ENCODE measurements at regions not wholly inside any gene's neighbourhood (a gene's known extent, or its start where the extent isn't known, plus 50 kb on each side); places are given as distances from the start of the nearest gene placed in this dataset.

GRCh38 chr13:97568850-97569249 lies 134.9 kb downstream of the RAP2A start:
- H3K27ac ChIP-seq (ENCODE audit: low read depth, low read length) = no peak overlapping the region
- peak overlapping the region; percentile 10 for H2BK12ac ChIP-seq (ENCODE audit: low read length)
- H3K14ac ChIP-seq (ENCODE audit: low read length) = no peak overlapping the region
- no peak overlapping the region for H3K9ac ChIP-seq (ENCODE audit: low read length)
- no peaks in the 10 kb centered on the region for H3K9me3 ChIP-seq (ENCODE audit: insufficient read depth, low read depth, low read length)
- H3K27me3 ChIP-seq (ENCODE audit: insufficient read depth, low read length) = no peaks in the 10 kb centered on the region
- H4K91ac ChIP-seq (ENCODE audit: low read depth, low read length) = no peak overlapping the region
- no CpG with 5 or more reads among the region's 1 CpG for WGBS (ENCODE audit: extremely low coverage, insufficient coverage, insufficient read length)
- peak overlapping the region; percentile 10 for H4K8ac ChIP-seq (ENCODE audit: low read depth, low read length)
- H3K79me1 ChIP-seq (ENCODE audit: low read length) = peaks cover 13% of the 10 kb centered on the region
- H3K18ac ChIP-seq (ENCODE audit: low read length) = no peak overlapping the region
- DNase-seq = peak; percentile 83 to 84
- peak overlapping the region; percentile 8 for H3K4me2 ChIP-seq (ENCODE audit: low read length)
- no peaks in the 10 kb centered on the region for H3K36me3 ChIP-seq (ENCODE audit: control insufficient read depth in 1 of 2, insufficient read depth in 2 of 2, low read length in 2 of 2)
- H3K4me1 ChIP-seq (ENCODE audit: control insufficient read depth in 1 of 2, insufficient read depth in 2 of 2, low read length in 2 of 2) = peaks cover 15 to 21% of the 10 kb centered on the region in 2 experiments
- no peak overlapping the region for H2AFZ ChIP-seq (ENCODE audit: insufficient read depth, low read length, poor library complexity)
- no peak overlapping the region for H2BK120ac ChIP-seq (ENCODE audit: insufficient read depth, low read length, poor library complexity)
- H2AK5ac ChIP-seq (ENCODE audit: low read length) = no peak overlapping the region
- no peak overlapping the region for H4K12ac ChIP-seq (ENCODE audit: low read depth, low read length)
- H3K79me2 ChIP-seq (ENCODE audit: control insufficient read depth, insufficient read depth, low read length, poor library complexity) = no peaks in the 10 kb centered on the region
- no peak overlapping the region for H3K23ac ChIP-seq (ENCODE audit: low read length)
- H3K4ac ChIP-seq (ENCODE audit: low read depth, low read length) = no peak overlapping the region
- H2BK5ac ChIP-seq (ENCODE audit: low read depth, low read length, poor library complexity) = no peak overlapping the region
- H3K4me3 ChIP-seq (ENCODE audit: low read depth, low read length) = no peak overlapping the region

DNA sequence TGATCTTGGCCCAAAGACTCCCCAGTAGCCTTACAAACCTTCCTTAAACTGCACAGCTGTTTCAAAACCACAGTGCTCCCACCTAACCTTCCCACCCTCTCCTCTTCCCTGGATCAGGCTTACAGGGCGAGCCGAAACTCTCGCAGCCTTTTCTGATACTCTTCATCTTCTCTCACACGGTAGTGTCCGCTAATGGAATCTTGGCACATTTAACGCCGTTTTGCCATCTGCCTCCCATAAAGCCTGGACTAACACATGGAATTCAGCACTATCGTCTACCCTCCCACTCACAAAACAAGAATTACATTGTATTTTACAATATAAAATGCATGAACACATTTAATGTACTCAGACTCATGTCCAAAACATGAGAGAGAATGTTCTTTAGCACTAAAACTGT lies 135.9 kb downstream of the RAP2A start:
- Histone ChIP-seq H2AK5ac (ENCODE audit: low read length) (no peak overlapping the region), H3K4ac (ENCODE audit: low read depth, low read length) (no peak overlapping the region), H3K36me3 (ENCODE audit: control insufficient read depth in 1 of 2, insufficient read depth in 2 of 2, low read length in 2 of 2) (no peaks in the 10 kb centered on the region), H3K14ac (ENCODE audit: low read length) (no peak overlapping the region), H2BK5ac (ENCODE audit: low read depth, low read length, poor library complexity) (no peak overlapping the region), H3K27me3 (ENCODE audit: insufficient read depth, low read length) (no peaks in the 10 kb centered on the region), H3K27ac (ENCODE audit: low read depth, low read length) (no peak overlapping the region), H3K23ac (ENCODE audit: low read length) (no peak overlapping the region), H4K91ac (ENCODE audit: low read depth, low read length) (no peak overlapping the region), H3K9me3 (ENCODE audit: insufficient read depth, low read depth, low read length) (no peaks in the 10 kb centered on the region), H2BK120ac (ENCODE audit: insufficient read depth, low read length, poor library complexity) (peak overlapping the region; percentile 0), H4K12ac (ENCODE audit: low read depth, low read length) (no peak overlapping the region), H3K79me1 (ENCODE audit: low read length) (peaks cover 13% of the 10 kb centered on the region), H3K4me2 (ENCODE audit: low read length) (no peak overlapping the region), H3K4me3 (ENCODE audit: low read depth, low read length) (no peak overlapping the region), H3K4me1 (ENCODE audit: control insufficient read depth in 1 of 2, insufficient read depth in 2 of 2, low read length in 2 of 2) (peaks cover 15 to 21% of the 10 kb centered on the region in 2 experiments), H3K9ac (ENCODE audit: low read length) (no peak overlapping the region), H4K8ac (ENCODE audit: low read depth, low read length) (no peak overlapping the region), H3K18ac (ENCODE audit: low read length) (no peak overlapping the region), H3K79me2 (ENCODE audit: control insufficient read depth, insufficient read depth, low read length, poor library complexity) (no peaks in the 10 kb centered on the region), H2AFZ (ENCODE audit: insufficient read depth, low read length, poor library complexity) (no peak overlapping the region), H2BK12ac (ENCODE audit: low read length) (peak overlapping the region; percentile 80)
- no peak for DNase-seq
- no CpG with 5 or more reads among the region's 8 CpGs for WGBS (ENCODE audit: extremely low coverage, insufficient coverage, insufficient read length)

DNA sequence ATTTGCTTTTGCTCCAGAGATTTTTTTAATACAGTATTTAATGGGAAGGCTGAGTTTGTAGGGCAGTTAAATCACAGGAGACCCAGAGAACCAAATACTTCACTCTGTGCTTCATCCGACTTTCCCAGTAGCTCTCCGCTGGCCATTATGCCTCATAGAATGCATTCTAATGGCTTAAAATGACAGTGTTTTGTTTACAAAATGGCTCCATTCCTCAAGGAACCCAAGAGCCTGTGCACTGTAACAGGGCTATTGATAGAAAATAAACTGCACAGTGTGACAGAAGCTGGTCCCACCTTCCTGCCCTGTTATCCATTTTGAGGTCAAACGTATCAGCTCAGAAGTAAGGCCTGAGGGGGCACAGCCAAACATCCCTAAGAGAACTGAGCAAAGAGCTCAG lies 136.5 kb downstream of the RAP2A start:
- H3K14ac ChIP-seq (ENCODE audit: low read length) = no peak overlapping the region
- no peak overlapping the region for H3K4ac ChIP-seq (ENCODE audit: low read depth, low read length)
- H4K91ac ChIP-seq (ENCODE audit: low read depth, low read length) = no peak overlapping the region
- H2AK5ac ChIP-seq (ENCODE audit: low read length) = no peak overlapping the region
- no peak overlapping the region for H2BK5ac ChIP-seq (ENCODE audit: low read depth, low read length, poor library complexity)
- no peak for DNase-seq
- peaks cover 14% of the 10 kb centered on the region for H3K79me1 ChIP-seq (ENCODE audit: low read length)
- H3K36me3 ChIP-seq (ENCODE audit: control insufficient read depth in 1 of 2, insufficient read depth in 2 of 2, low read length in 2 of 2) = no peaks in the 10 kb centered on the region
- peaks cover 12 to 20% of the 10 kb centered on the region in 2 experiments for H3K4me1 ChIP-seq (ENCODE audit: control insufficient read depth in 1 of 2, insufficient read depth in 2 of 2, low read length in 2 of 2)
- no peaks in the 10 kb centered on the region for H3K9me3 ChIP-seq (ENCODE audit: insufficient read depth, low read depth, low read length)
- no peak overlapping the region for H4K12ac ChIP-seq (ENCODE audit: low read depth, low read length)
- H3K4me2 ChIP-seq (ENCODE audit: low read length) = no peak overlapping the region
- no peak overlapping the region for H3K27ac ChIP-seq (ENCODE audit: low read depth, low read length)
- H3K79me2 ChIP-seq (ENCODE audit: control insufficient read depth, insufficient read depth, low read length, poor library complexity) = no peaks in the 10 kb centered on the region
- no peaks in the 10 kb centered on the region for H3K27me3 ChIP-seq (ENCODE audit: insufficient read depth, low read length)
- no CpG with 5 or more reads among the region's 3 CpGs for WGBS (ENCODE audit: extremely low coverage, insufficient coverage, insufficient read length)
- H3K18ac ChIP-seq (ENCODE audit: low read length) = no peak overlapping the region
- no peak overlapping the region for H2AFZ ChIP-seq (ENCODE audit: insufficient read depth, low read length, poor library complexity)
- no peak overlapping the region for H3K23ac ChIP-seq (ENCODE audit: low read length)
- H2BK12ac ChIP-seq (ENCODE audit: low read length) = no peak overlapping the region
- H3K4me3 ChIP-seq (ENCODE audit: low read depth, low read length) = no peak overlapping the region
- H2BK120ac ChIP-seq (ENCODE audit: insufficient read depth, low read length, poor library complexity) = no peak overlapping the region
- no peak overlapping the region for H4K8ac ChIP-seq (ENCODE audit: low read depth, low read length)
- no peak overlapping the region for H3K9ac ChIP-seq (ENCODE audit: low read length)

DNA sequence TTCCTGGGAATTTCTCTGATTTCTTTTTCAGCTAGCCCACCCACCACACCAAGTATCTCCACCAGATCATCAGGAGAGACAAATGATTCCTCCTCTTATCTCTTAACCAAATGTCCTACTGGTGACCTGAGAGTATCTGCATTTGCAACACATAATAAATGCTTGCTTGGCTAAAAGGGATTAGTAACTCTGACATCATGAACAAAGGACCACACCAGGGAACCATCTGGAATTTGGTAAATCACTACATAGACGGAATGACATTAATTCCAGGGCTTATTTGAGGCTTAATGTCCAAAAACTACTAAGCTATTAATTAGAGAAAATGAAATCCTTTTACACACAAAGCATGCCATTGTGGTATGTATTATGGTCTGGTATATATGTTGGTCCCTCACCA lies 139.0 kb downstream of the RAP2A start:
- H2BK5ac ChIP-seq (ENCODE audit: low read depth, low read length, poor library complexity) = no peak overlapping the region

More for the DNA sequence above, 139.0 kb downstream of the RAP2A start:
- no peaks in the 10 kb centered on the region for H3K36me3 ChIP-seq (ENCODE audit: control insufficient read depth in 1 of 2, insufficient read depth in 2 of 2, low read length in 2 of 2)
- no peak overlapping the region for H3K9ac ChIP-seq (ENCODE audit: low read length)
- H3K27ac ChIP-seq (ENCODE audit: low read depth, low read length) = no peak overlapping the region
- no peak overlapping the region for H2AK5ac ChIP-seq (ENCODE audit: low read length)
- no CpG with 5 or more reads among the region's 1 CpG for WGBS (ENCODE audit: extremely low coverage, insufficient coverage, insufficient read length)
- H3K79me2 ChIP-seq (ENCODE audit: control insufficient read depth, insufficient read depth, low read length, poor library complexity) = no peaks in the 10 kb centered on the region
- H4K8ac ChIP-seq (ENCODE audit: low read depth, low read length) = no peak overlapping the region
- DNase-seq = no peak
- no peak overlapping the region for H3K4ac ChIP-seq (ENCODE audit: low read depth, low read length)
- peaks cover 9 to 12% of the 10 kb centered on the region in 2 experiments for H3K4me1 ChIP-seq (ENCODE audit: control insufficient read depth in 1 of 2, insufficient read depth in 2 of 2, low read length in 2 of 2)
- H3K14ac ChIP-seq (ENCODE audit: low read length) = no peak overlapping the region
- no peak overlapping the region for H2BK120ac ChIP-seq (ENCODE audit: insufficient read depth, low read length, poor library complexity)
- H3K4me3 ChIP-seq (ENCODE audit: low read depth, low read length) = no peak overlapping the region
- no peak overlapping the region for H2AFZ ChIP-seq (ENCODE audit: insufficient read depth, low read length, poor library complexity)
- H3K9me3 ChIP-seq (ENCODE audit: insufficient read depth, low read depth, low read length) = no peaks in the 10 kb centered on the region
- H2BK12ac ChIP-seq (ENCODE audit: low read length) = no peak overlapping the region
- no peak overlapping the region for H3K4me2 ChIP-seq (ENCODE audit: low read length)
- no peak overlapping the region for H3K23ac ChIP-seq (ENCODE audit: low read length)
- H4K91ac ChIP-seq (ENCODE audit: low read depth, low read length) = no peak overlapping the region
- H3K18ac ChIP-seq (ENCODE audit: low read length) = no peak overlapping the region
- no peaks in the 10 kb centered on the region for H3K27me3 ChIP-seq (ENCODE audit: insufficient read depth, low read length)
- H4K12ac ChIP-seq (ENCODE audit: low read depth, low read length) = no peak overlapping the region
- H3K79me1 ChIP-seq (ENCODE audit: low read length) = peaks cover 8% of the 10 kb centered on the region
